Liver (tissue), 8 donors: ENCODE measurements at regions not wholly inside any gene's neighbourhood (a gene's known extent, or its start where the extent isn't known, plus 50 kb on each side); places are given as distances from the start of the nearest gene placed in this dataset.

Experiments used
- DNase-seq: peaks from one replicate; pipeline ENCODE4 v3.0.0-alpha.2; 2017; ENCODE audit warnings: low spot score
- H3K27ac ChIP-seq, 2 donors: one replicate each; pipeline ENCODE4 v1.7.0; 2013; ENCODE audit warnings: inconsistent platforms in 2 of 2, low read length in 2 of 2, control low read depth in 1 of 2, low read depth in 1 of 2, mild to moderate bottlenecking in 1 of 2
- H3K27me3 ChIP-seq, 4 donors: one replicate each; pipeline versions ENCODE4 v1.6.1 to v1.7.0; 2013; ENCODE audit warnings: low read length in 3 of 4, inconsistent platforms in 1 of 4, mild to moderate bottlenecking in 1 of 4, moderate library complexity in 1 of 4; ENCODE audit not compliant: control insufficient read depth in 4 of 4, insufficient read depth in 4 of 4
- H3K36me3 ChIP-seq, 4 donors: one replicate each; pipeline versions ENCODE4 v1.6.1 to v1.7.0; 2013; ENCODE audit warnings: low read length in 3 of 4, mild to moderate bottlenecking in 3 of 4, low read depth in 1 of 4, moderate library complexity in 1 of 4; ENCODE audit not compliant: control insufficient read depth in 4 of 4, insufficient read depth in 3 of 4
- H3K4me1 ChIP-seq, 4 donors: one replicate each; pipeline versions ENCODE4 v1.6.1 to v1.7.0; 2013; ENCODE audit warnings: low read length in 3 of 4, mild to moderate bottlenecking in 3 of 4, moderate library complexity in 1 of 4; ENCODE audit not compliant: control insufficient read depth in 4 of 4, insufficient read depth in 4 of 4
- H3K4me3 ChIP-seq, 3 donors: one replicate each; pipeline versions ENCODE4 v1.6.1 to v1.7.0; 2013; ENCODE audit warnings: low read length in 3 of 3, control low read depth in 1 of 3, low read depth in 1 of 3, mild to moderate bottlenecking in 1 of 3
- H3K9ac ChIP-seq, 2 donors: one replicate each; pipeline ENCODE4 v1.7.0; 2013; ENCODE audit warnings: low read length in 2 of 2, mild to moderate bottlenecking in 2 of 2, moderate library complexity in 2 of 2, control low read depth in 1 of 2, low read depth in 1 of 2
- H3K9me3 ChIP-seq, 4 donors: one replicate each; pipeline versions ENCODE4 v1.6.1 to v1.7.0; 2013; ENCODE audit warnings: low read length in 3 of 4; ENCODE audit not compliant: control insufficient read depth in 4 of 4
- ATF3 ChIP-seq: IDR thresholded peaks from 2 replicates; pipeline ENCODE4 v1.6.1; 2016; ENCODE audit warnings: antibody characterized with exemption
- CTCF ChIP-seq: fragments of 150-350 bp; IDR thresholded peaks from 2 replicates; pipeline ENCODE4 v1.5.1; 2017; ENCODE audit warnings: improper control_type of control experiment, low read depth, low read length; ENCODE audit not compliant: missing input control
- EGR1 ChIP-seq, 2 donors: IDR thresholded peaks; 2 replicates each; pipeline ENCODE4 v1.6.1; 2016 to 2018; ENCODE audit warnings: antibody characterized with exemption in 2 of 2, low read depth in 2 of 2
- FOXA1 ChIP-seq: IDR thresholded peaks from 2 replicates; pipeline ENCODE4 v1.6.1; 2016; ENCODE audit warnings: antibody characterized with exemption
- FOXA2 ChIP-seq: IDR thresholded peaks from 2 replicates; pipeline ENCODE4 v1.6.1; 2016; ENCODE audit warnings: antibody characterized with exemption
- GABPA ChIP-seq, 2 donors: IDR thresholded peaks in 1 of 2; conservative IDR thresholded peaks in 1 of 2; 2 replicates each; pipeline ENCODE4 v1.6.1; 2016; ENCODE audit warnings: antibody characterized with exemption in 2 of 2, mild to moderate bottlenecking in 1 of 2, moderate library complexity in 1 of 2
- HNF4A ChIP-seq, 2 donors: conservative IDR thresholded peaks; 2 replicates each; pipeline ENCODE4 v1.6.1; 2016; ENCODE audit warnings: antibody characterized with exemption in 2 of 2, mild to moderate bottlenecking in 2 of 2
- HNF4G ChIP-seq: IDR thresholded peaks from 2 replicates; pipeline ENCODE4 v1.6.1; 2016; ENCODE audit warnings: antibody characterized with exemption
- JUND ChIP-seq, 2 donors: IDR thresholded peaks; 2 replicates each; pipeline ENCODE4 v1.6.1; 2016; ENCODE audit warnings: antibody characterized with exemption in 2 of 2
- MAX ChIP-seq: IDR thresholded peaks from 2 replicates; pipeline ENCODE4 v1.6.1; 2016; ENCODE audit warnings: antibody characterized with exemption
- NR2F2 ChIP-seq: IDR thresholded peaks from 2 replicates; pipeline ENCODE4 v1.6.1; 2016; ENCODE audit warnings: antibody characterized with exemption
- RAD21 ChIP-seq, 2 donors: IDR thresholded peaks; 2 replicates each; pipeline ENCODE4 v1.6.1; 2016; ENCODE audit warnings: antibody characterized with exemption in 2 of 2, mild to moderate bottlenecking in 2 of 2
- REST ChIP-seq: IDR thresholded peaks from 2 replicates; pipeline ENCODE4 v1.6.1; 2016; ENCODE audit warnings: antibody characterized with exemption, mild to moderate bottlenecking
- RXRA ChIP-seq, 2 donors: IDR thresholded peaks; 2 replicates each; pipeline ENCODE4 v1.6.1; 2017 to 2018; ENCODE audit warnings: antibody characterized with exemption in 2 of 2, mild to moderate bottlenecking in 1 of 2
- TAF1 ChIP-seq: conservative IDR thresholded peaks from 2 replicates; pipeline ENCODE4 v1.6.1; 2016; ENCODE audit warnings: antibody characterized with exemption, mild to moderate bottlenecking
- YY1 ChIP-seq: IDR thresholded peaks from 2 replicates; pipeline ENCODE4 v1.6.1; 2016; ENCODE audit warnings: antibody characterized with exemption, mild to moderate bottlenecking
- WGBS: extraction: QIAGEN DNeasy Blood & Tissue Kit; methylation state at CpG from one replicate; pipeline ENCODE4 v1.1.7; 2013; 5-methylcytosine and 5-hydroxymethylcytosine counted together
- donor health status: healthy.
- donor health status: healthy.
- donor health status: healthy.
- donor health status: healthy.
- donor health status: healthy.

GRCh38 chr17:79414063-79414792, 196.6 kb downstream of the RBFOX3 start (continued):
- no peak for TF ChIP-seq CTCF
- TF ChIP-seq FOXA2: no peak
- no peak for TF ChIP-seq RAD21 (IDR thresholded peaks at IDR 0.05)
- no peak for TF ChIP-seq YY1
- no peak for TF ChIP-seq HNF4A (conservative IDR thresholded peaks at IDR 0.05)
- no peak for TF ChIP-seq NR2F2

- H3K4me3 ChIP-seq: no peak overlapping the region
- H3K36me3 ChIP-seq: no peaks in the 10 kb centered on the region
- H3K9ac ChIP-seq: no peak overlapping the region
- H3K27me3 ChIP-seq: peaks cover 0 to 13% (median 3%) of the 10 kb centered on the region in 4 donors
- 59% methylated on average over 11 of the region's 11 CpGs for WGBS
- H3K9me3 ChIP-seq: no peaks in the 10 kb centered on the region
- no peak overlapping the region for H3K27ac ChIP-seq
- DNase-seq: no peak
- TF ChIP-seq MAX: no peak
- TF ChIP-seq JUND (IDR thresholded peaks at IDR 0.05): no peak
- no peak for TF ChIP-seq RXRA (IDR thresholded peaks at IDR 0.05)
- TF ChIP-seq HNF4G: no peak
- no peak for TF ChIP-seq ATF3
- no peak for TF ChIP-seq CTCF
- TF ChIP-seq EGR1 (IDR thresholded peaks at IDR 0.05; ENCODE audit: low read depth in 2 of 2): no peak
- no peaks in the 10 kb centered on the region for H3K4me1 ChIP-seq
Measured at GRCh38 chr17:79413611-79414010, 197.2 kb downstream of the RBFOX3 start.

- no peak for DNase-seq
- no peaks in the 10 kb centered on the region for H3K36me3 ChIP-seq
- no peak overlapping the region for H3K9ac ChIP-seq
- no peaks in the 10 kb centered on the region for H3K4me1 ChIP-seq
- 59% methylated on average over 3 of the region's 3 CpGs for WGBS
- H3K27me3 ChIP-seq: peaks cover 2 to 13% (median 3%) of the 10 kb centered on the region in 4 donors
- no peak for TF ChIP-seq FOXA1
- TF ChIP-seq MAX: no peak
- TF ChIP-seq REST: no peak
- no peak for TF ChIP-seq TAF1
- no peak for TF ChIP-seq RXRA (IDR thresholded peaks at IDR 0.05)
- TF ChIP-seq ATF3: no peak
- TF ChIP-seq FOXA2: no peak
- no peak for TF ChIP-seq NR2F2
- TF ChIP-seq GABPA (IDR thresholded peaks at IDR 0.05 in 1 of 2, conservative IDR thresholded peaks at IDR 0.05 in 1 of 2): no peak
- no peak for TF ChIP-seq JUND (IDR thresholded peaks at IDR 0.05)
- no peak overlapping the region for H3K27ac ChIP-seq
- H3K9me3 ChIP-seq: no peaks in the 10 kb centered on the region
- H3K4me3 ChIP-seq: no peak overlapping the region
Measured at GRCh38 chr17:79412886-79413390, 197.9 kb downstream of the RBFOX3 start.
